Tibial nerve (tissue), 3 donors: ENCODE measurements at regions not wholly inside any gene's neighbourhood (a gene's known extent, or its start where the extent isn't known, plus 50 kb on each side); places are given as distances from the start of the nearest gene placed in this dataset.
"Not testable (repeated sequence)": the region's sequence is repeated elsewhere in the genome, so short reads cannot be mapped to it uniquely, and the experiment has no call there.

Source experiments
- CTCF ChIP-seq, 5 experiments: fragments of 200-600 bp in 3 of 5; fragments of 450-650 bp in 2 of 5; sonication (generic) in 3 of 5; IDR thresholded peaks; one replicate each; pipeline ENCODE4 v1.5.1; 2016 to 2019; ENCODE audit warnings: antibody characterized with exemption in 5 of 5, mild to moderate bottlenecking in 3 of 5, moderate library complexity in 2 of 5
- POLR2A ChIP-seq, 2 donors: fragments of 450-650 bp; IDR thresholded peaks; one replicate each; pipeline ENCODE4 v1.6.1; 2017; ENCODE audit warnings: antibody characterized with exemption in 2 of 2, mild to moderate bottlenecking in 2 of 2, moderate library complexity in 2 of 2

GRCh38 chr3:137713965-137714364, 50.1 kb upstream of the SOX14 start:
- TF ChIP-seq CTCF, POLR2A (IDR thresholded peaks at IDR 0.05): not testable (repeated sequence)
